C1 segment of cervical spinal cord (tissue), 14 donors: ENCODE measurements at regions not wholly inside any gene's neighbourhood (a gene's known extent, or its start where the extent isn't known, plus 50 kb on each side); places are given as distances from the start of the nearest gene placed in this dataset.
A peak's percentile ranks its signal among the peaks of the same experiment; 100 is the strongest.
"Not testable (repeated sequence)": the region's sequence is repeated elsewhere in the genome, so short reads cannot be mapped to it uniquely, and the experiment has no call there.

Experiments used
- DNase-seq, 14 donors: peaks; one replicate each; lab custom pipeline; 2025; lab: John Stamatoyannopoulos, UW

- DNase-seq, result no peak
Measured at GRCh38 chr9:29100762-29101161, 1527.5 kb upstream of the C9orf72 start.

- not testable (repeated sequence) for DNase-seq
Measured at GRCh38 chr9:29104166-29104565, 1530.9 kb upstream of the C9orf72 start.

- no peak for DNase-seq
Measured at GRCh38 chr9:29118555-29118954, 1545.3 kb upstream of the C9orf72 start.

GRCh38 chr9:29126783-29127182 is 1553.5 kb upstream of the C9orf72 start:
- DNase-seq, result no peak

GRCh38 chr9:29129763-29130162 is 1556.5 kb upstream of the C9orf72 start:
- DNase-seq, result no peak

- DNase-seq, result no peak
Measured at GRCh38 chr9:29144476-29144875, 1571.2 kb upstream of the C9orf72 start.

- no peak for DNase-seq
Measured at GRCh38 chr9:29150606-29151005, 1577.3 kb upstream of the C9orf72 start.

GRCh38 chr9:29160763-29161353 is 1587.6 kb upstream of the C9orf72 start:
- DNase-seq, result no peak

GRCh38 chr9:29174136-29174535 is 1600.9 kb upstream of the C9orf72 start:
- no peak for DNase-seq

- DNase-seq, result no peak
Measured at GRCh38 chr9:29176231-29176630, 1603.0 kb upstream of the C9orf72 start.

- DNase-seq, result no peak
Measured at GRCh38 chr9:29176786-29177185, 1603.5 kb upstream of the C9orf72 start.

- no peak for DNase-seq
Measured at GRCh38 chr9:29183971-29184370, 1610.7 kb upstream of the C9orf72 start.

GRCh38 chr9:29188771-29189170 is 1615.5 kb upstream of the C9orf72 start:
- not testable (repeated sequence) for DNase-seq

- not testable (repeated sequence) for DNase-seq
Measured at GRCh38 chr9:29189221-29189620, 1615.9 kb upstream of the C9orf72 start.

GRCh38 chr9:29198861-29199260 is 1625.6 kb upstream of the C9orf72 start:
- no peak for DNase-seq

- DNase-seq, result no peak
Measured at GRCh38 chr9:29199975-29200374, 1626.7 kb upstream of the C9orf72 start.

- DNase-seq, result no peak
Measured at GRCh38 chr9:29200650-29201049, 1627.4 kb upstream of the C9orf72 start.

- DNase-seq, result no peak
Measured at GRCh38 chr9:29203244-29203930, 1630.1 kb upstream of the C9orf72 start.

- no peak for DNase-seq
Measured at GRCh38 chr9:29208670-29209069, 1635.4 kb upstream of the C9orf72 start.

GRCh38 chr9:29209748-29210291 is 1636.5 kb upstream of the C9orf72 start:
- DNase-seq, result no peak

- DNase-seq, result no peak
Measured at GRCh38 chr9:29211003-29211579, 1637.8 kb upstream of the C9orf72 start.

- peak in 4 of 14 donors; percentile 20 to 26 (median 23) for DNase-seq
Measured at GRCh38 chr9:29211580-29212396, 1638.5 kb upstream of the C9orf72 start.
